NCI-H146 (cell line): ENCODE measurements at regions not wholly inside any gene's neighbourhood (a gene's known extent, or its start where the extent isn't known, plus 50 kb on each side); places are given as distances from the start of the nearest gene placed in this dataset.
"Not testable (repeated sequence)": the region's sequence is repeated elsewhere in the genome, so short reads cannot be mapped to it uniquely, and the experiment has no call there.

ENCODE experiments used
- DNase-seq: peaks from one replicate; lab custom pipeline; 2025; lab: John Stamatoyannopoulos, UW

- DNase-seq = no peak
Measured at GRCh38 chr10:43852149-43852548, 203.5 kb upstream of the ZNF32 start.

- DNase-seq = no peak
Measured at GRCh38 chr10:43851030-43851429, 202.3 kb upstream of the ZNF32 start.

- no peak for DNase-seq
Measured at GRCh38 chr10:43849551-43849950, 200.9 kb upstream of the ZNF32 start.

GRCh38 chr10:43846968-43847367, 198.3 kb upstream of the ZNF32 start:
- DNase-seq = no peak

- no peak for DNase-seq
Measured at GRCh38 chr10:43846187-43846680, 197.6 kb upstream of the ZNF32 start.

GRCh38 chr10:43845121-43845520, 196.4 kb upstream of the ZNF32 start:
- no peak for DNase-seq

- no peak for DNase-seq
Measured at GRCh38 chr10:43844221-43844620, 195.5 kb upstream of the ZNF32 start.

- DNase-seq = no peak
Measured at GRCh38 chr10:43843321-43844101, 194.8 kb upstream of the ZNF32 start.

GRCh38 chr10:43842496-43842895, 193.8 kb upstream of the ZNF32 start:
- no peak for DNase-seq

- no peak for DNase-seq
Measured at GRCh38 chr10:43842072-43842471, 193.4 kb upstream of the ZNF32 start.

GRCh38 chr10:43839973-43840372, 191.3 kb upstream of the ZNF32 start:
- DNase-seq = no peak

GRCh38 chr10:43834751-43835150, 186.1 kb upstream of the ZNF32 start:
- DNase-seq = not testable (repeated sequence)

- no peak for DNase-seq
Measured at GRCh38 chr10:43827853-43828252, 179.2 kb upstream of the ZNF32 start.

- no peak for DNase-seq
Measured at GRCh38 chr10:43825984-43826383, 177.3 kb upstream of the ZNF32 start.

- no peak for DNase-seq
Measured at GRCh38 chr10:43825421-43825820, 176.7 kb upstream of the ZNF32 start.

GRCh38 chr10:43824934-43825333, 176.3 kb upstream of the ZNF32 start:
- DNase-seq = no peak

GRCh38 chr10:43822631-43823580, 174.2 kb upstream of the ZNF32 start:
- DNase-seq = no peak

- DNase-seq = no peak
Measured at GRCh38 chr10:43821103-43821502, 172.4 kb upstream of the ZNF32 start.

- no peak for DNase-seq
Measured at GRCh38 chr10:43820663-43821062, 172.0 kb upstream of the ZNF32 start.

- DNase-seq = no peak
Measured at GRCh38 chr10:43819464-43820230, 171.0 kb upstream of the ZNF32 start.

- no peak for DNase-seq
Measured at GRCh38 chr10:43818687-43819086, 170.0 kb upstream of the ZNF32 start.

- DNase-seq = no peak
Measured at GRCh38 chr10:43817368-43817767, 168.7 kb upstream of the ZNF32 start.
